HG02571 (cell line): ENCODE measurements at regions not wholly inside any gene's neighbourhood (a gene's known extent, or its start where the extent isn't known, plus 50 kb on each side); places are given as distances from the start of the nearest gene placed in this dataset.
"Not testable (repeated sequence)": the region's sequence is repeated elsewhere in the genome, so short reads cannot be mapped to it uniquely, and the experiment has no call there.

Experiments
- ATAC-seq: cut with Tn5 transposase; IDR thresholded peaks from one replicate; pipeline ENCODE4 v1.9.1; 2021; ENCODE audit warnings: mild to moderate bottlenecking, moderate library complexity; ENCODE audit not compliant: unreplicated experiment

DNA sequence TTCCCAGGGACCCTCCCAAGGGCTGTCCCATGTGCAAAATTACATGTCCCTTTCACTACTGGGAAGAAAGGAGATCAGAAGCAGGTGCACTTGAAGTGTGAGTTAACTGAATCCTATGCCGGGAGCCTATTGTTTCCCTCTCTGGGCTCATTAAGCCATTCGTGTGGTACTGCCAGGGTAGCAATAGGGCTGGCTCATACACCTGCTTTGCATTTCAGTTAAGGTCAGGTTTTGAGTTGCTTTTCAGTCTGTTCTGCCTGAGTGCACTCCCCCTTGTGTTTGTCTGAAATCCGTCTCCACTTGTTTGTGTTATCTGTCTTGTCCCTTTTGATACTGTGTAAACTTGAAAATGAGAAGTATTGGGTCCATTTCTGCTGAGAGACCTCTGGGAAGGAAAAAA, 1232.6 kb upstream of the NRXN1 start:
- no peak for ATAC-seq

DNA sequence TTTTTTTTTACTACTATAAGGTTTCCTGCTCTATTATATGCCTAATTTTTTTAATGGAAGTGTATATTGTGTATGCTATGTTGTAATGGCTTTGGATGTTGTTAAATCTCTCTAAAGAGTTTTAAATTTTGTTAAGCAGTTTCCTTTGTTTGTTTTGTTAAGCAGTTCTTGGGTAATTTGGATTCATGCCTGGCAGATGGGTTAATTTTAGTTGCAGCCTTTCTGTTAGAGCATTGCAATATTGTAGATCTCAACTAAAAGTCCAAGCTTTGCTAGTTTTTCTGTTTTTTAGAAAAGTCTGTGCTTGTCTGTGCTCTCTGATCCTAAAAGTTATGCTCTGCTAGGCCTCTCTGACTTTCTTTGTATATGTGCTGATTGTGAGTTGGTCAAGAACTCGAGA, 1229.0 kb upstream of the NRXN1 start:
- no peak for ATAC-seq

DNA sequence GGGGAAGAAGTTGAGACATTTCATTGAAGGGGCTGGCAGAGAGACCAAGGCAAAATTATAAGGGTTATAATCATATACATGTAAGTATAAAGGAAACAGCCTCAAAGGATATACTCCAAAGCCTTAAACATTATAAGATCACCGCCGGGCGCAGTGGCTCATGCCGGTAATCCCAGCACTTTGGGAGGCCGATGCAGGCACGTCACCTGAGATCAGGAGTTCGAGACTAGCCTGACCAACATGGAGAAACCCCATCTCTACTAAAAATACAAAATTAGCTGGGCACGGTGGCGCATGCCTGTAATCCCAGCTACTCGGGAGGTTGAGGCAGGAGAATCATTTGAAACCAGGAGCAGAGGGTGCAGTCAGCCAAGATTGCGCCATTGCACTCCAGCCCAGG, 1227.0 kb upstream of the NRXN1 start:
- not testable (repeated sequence) for ATAC-seq

DNA sequence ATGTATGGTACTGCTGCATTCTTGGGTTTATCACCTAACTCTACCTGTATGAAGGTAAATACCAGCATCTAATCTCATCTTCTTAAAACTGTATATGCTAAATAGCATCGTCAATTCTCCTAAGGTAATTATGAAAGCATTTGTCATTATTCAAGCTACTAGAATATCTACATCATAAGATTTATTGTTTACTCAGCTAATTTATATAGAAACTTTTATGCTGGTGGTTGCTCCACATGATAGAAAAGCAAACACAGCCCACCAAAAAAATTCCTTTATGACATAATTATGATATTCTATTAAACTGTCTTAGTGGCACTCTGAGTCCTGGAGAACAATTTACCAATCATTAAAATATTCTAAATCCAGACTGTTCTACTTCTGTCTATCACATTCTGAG, 1226.1 kb upstream of the NRXN1 start:
- ATAC-seq = no peak

DNA sequence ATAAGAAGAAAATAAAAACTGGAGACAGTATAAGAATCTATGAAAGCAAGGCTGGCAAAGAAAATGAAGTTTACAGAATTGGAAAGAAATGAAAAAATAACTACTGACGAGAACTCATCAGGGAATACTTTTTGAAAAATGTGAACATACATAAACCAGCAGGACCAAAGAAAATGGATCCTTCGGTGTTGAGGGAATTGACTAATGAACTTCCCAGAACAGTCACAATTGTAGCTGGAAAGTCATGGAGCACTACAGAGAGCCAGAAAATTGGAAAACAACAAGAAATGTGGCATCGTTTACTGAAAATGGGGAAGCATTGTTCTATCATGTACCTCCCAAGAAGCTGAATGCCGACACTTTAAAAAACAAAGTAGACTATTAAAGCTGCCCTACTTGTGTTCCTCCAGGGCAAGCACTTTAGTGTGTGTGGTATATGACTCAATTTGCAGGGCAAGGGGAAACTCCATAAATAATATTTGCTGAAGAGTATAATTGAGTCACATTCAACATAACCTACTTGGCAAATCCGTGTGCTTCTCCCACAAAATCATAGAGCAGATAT, 1221.6 kb upstream of the NRXN1 start:
- no peak for ATAC-seq

DNA sequence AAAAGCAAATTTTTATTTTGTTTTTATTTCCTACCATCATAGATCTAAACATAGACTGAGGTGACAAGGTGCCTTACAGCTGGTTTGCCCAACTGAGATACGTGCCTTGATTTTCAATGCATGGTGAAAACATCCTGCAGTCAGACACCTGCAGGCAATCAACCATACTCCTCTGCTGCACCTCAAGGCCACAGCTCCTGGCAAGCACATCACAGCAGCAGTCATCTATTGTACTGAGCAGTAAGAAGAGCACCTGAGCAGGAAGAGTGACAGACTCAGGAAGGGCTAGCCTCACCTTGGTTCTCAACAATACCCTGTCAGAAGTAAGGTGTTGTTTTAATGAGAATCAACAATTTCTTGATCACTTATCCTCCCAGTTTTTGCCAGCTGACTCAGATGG, 1206.8 kb upstream of the NRXN1 start:
- ATAC-seq = no peak

DNA sequence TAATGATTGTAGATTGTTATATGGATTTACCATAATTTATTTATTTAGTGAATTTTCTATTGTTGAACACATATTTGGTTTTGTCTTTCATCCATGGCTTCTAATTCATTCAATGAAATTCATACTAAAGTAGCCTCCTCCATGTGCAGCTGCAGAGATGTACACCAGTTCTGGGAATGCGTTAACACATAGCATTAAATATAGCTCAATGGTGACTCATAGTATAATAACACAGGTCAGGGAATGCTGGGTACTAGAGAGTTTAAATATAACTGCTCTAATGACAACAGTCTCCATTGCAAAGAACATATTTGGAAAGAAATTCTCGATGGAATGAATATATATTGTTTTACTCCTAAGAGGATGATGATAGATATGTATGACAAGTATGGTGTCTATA, 1190.2 kb upstream of the NRXN1 start:
- ATAC-seq = no peak

DNA sequence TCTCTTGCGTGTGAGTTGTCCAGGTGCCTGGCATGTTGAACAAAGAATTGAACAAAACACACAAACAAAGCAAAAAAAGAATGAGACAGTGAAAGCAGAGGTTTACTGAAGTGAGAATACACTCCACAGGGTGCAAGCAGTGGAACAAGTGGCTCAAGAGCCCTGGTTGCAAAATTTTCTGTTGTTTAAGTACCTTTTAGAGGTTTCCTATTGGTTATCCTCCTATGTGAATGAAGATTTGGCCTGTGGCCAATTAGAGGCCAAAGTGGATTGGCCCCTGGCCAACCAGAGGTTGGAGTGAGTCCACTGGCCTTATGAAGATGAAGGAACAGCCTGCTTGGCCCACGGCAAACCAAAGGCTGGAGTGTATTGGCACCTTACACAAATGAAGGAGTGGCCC, 1188.5 kb upstream of the NRXN1 start:
- no peak for ATAC-seq

DNA sequence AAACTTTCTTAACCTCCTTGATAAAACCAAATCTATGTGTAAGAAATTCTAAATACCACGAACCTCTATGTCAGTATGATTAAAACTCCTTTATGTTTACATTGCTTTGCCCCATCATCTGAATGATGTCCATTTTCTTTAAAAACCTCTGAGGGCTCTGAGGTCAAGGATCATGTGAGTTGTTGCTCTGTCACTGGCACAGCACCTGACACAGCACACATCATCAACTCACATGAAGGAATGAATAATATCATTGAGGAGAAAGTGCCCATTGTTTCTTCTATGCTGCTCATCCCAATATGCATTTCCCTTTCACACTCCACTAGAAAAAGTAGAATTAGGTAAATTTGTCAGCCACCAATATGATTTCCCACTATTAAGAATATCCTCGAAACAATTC, 1178.7 kb upstream of the NRXN1 start:
- ATAC-seq = no peak

DNA sequence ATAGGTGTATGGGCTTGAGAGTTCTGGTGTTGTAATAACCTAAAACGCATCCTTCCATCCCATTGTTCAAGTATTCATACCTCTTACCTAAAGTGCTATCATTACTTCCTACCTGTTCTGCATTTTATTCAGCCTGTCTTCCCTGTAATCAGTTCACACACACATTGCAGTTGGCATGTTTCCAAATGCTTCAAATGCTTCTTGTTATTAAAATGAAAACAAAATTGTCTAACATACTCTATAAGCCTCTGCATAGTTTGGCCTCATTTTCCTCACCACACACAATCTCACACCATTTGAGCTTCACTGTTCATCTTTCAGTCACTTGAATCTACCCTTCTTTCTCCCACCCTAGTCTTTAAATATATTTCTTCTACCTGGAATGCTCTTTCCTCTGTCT, 1178.2 kb upstream of the NRXN1 start:
- no peak for ATAC-seq

DNA sequence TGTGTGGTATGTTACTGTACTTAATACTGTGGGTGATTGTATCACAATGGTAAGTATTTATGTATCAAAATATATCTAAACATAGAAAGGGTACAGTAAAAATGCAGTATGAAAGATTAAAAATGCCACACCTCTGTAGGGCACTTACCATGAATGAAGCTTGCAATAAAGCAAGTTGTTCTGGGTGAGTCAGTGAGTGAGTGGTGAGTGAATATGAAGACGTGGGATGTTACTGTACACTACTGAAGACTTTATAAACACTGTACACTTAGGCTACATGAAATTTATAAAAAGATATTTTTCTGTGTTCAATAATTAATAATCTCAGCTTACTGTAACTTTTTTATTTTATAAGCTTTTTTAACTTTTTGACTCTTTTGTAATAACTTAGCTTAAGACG, 1162.4 kb upstream of the NRXN1 start:
- no peak for ATAC-seq

DNA sequence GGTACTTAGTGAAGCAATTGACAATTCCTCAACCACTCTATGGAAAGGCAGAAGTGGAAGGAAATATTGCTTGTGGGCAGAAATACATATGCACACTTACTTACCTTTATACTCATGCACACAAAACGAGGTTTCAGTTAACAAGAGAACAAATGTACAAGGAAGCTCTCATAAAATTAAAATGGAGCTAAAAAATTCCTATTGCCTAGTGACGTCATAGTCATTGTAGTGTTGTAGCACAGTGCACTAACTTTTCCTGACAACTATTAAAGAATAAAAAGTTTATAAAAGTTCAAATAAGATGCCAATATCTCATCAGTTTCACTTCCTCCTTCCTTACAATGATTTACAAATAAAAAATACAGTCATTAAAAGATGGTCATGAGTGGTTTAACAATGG, 1161.9 kb upstream of the NRXN1 start:
- no peak for ATAC-seq

DNA sequence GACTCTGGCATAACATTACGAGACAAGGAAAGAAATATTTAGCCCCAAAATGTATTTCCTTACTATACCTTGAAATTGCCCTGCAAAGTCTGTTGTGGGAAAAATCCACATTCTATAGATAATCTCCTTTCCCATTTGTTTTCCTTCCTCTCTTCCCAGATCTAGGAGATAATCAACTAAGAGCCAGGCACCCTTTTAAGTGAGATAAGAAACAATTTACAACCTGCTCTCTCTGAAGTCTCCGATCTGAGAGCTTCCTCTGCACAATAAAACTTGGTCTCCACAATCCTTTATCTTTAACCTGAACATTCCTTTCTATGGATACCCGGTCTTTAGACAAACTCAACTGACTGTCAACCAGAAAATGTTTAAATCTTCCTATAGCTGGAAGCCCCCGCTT, 1160.7 kb upstream of the NRXN1 start:
- ATAC-seq = no peak

DNA sequence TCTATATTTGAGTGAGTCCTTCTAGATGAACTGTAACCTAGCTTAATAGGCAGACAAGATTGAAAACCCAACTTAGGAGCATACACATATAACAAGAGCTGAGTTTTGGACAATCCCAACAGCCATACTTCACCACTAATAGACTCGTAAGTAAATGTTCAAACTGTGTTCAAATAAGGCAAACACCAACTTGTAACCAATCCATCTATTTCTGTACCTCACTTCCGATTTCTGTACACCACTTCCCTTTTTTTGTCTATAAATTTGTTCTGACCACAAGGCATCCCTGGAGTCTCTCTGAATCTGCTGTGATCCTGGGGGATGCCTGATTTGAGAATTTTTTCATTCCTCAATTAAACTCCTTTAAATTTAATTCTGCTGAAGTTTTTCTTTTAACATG, 1149.1 kb upstream of the NRXN1 start:
- ATAC-seq = no peak

DNA sequence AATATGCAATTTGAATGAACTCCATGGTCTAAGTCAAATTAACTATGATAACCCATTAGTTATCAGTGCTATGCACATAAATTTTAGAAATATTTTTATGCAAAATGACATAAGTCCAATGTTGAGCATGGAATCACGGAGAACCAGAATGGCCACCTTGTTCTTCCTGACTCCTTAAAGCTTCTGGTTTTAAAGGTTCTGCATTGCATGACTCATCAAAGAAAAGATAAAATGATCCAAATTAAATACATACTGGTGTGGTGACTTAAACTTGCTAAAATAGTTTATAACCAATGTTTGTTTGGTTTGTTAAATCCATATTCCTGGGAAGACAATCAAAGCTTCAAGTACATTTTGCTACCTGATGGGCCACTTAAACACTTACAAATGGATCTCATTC, 1146.9 kb upstream of the NRXN1 start:
- ATAC-seq = no peak

DNA sequence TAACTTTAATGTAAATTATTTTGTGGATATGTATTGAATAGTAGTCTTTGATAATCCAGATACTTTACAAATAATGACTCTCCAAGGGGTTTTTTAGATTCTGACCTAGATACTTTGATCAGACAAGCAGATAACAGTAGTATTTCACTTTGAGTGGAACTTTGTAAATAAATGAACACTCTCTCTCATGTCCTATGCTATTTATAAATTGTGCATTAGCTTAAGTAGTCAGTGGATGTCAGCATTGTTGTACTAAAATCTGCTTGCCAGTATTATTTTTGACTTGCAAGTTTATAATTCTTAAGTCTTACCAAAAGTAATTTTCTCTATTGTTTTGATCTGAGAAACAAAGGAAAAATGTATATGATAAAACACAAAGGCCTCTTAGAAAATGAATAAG, 1113.1 kb upstream of the NRXN1 start:
- no peak for ATAC-seq

DNA sequence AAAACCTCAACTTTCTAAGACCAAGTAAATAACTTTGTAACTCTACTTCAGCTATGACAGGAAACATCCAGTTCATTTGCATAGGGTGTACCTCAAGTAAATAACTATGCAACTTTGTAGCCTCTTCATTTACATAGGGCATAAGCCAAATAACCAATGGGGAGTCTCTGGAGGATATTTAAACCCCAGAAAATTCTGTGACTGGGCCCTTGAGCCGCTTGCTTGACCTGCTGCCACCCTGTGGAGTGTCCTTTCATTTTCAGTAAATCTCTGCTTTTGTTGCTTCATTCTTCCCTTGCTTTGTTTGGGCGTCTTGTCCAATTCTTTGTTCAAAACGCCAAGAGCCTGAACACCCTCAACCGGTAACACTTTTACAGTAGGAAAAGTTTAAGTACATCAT, 1112.7 kb upstream of the NRXN1 start:
- ATAC-seq = no peak

DNA sequence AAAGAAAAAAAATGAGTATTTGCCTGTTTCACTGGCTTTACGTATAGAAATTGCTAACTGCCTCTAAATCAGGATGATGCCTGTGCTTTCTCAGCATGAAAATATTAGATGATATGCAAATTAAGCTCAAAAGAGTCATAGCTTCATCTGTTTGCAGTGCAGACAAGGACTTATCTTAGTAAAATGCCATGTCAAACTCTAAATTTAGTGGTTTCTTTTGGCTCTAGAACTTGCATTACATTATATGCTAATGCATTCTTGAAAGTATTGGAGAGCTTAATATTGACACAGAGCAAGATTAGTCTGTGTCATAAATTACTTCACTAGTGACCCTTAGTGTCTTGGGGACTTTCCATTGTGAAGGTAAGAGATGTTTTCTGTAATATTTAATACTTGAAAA, 1109.1 kb upstream of the NRXN1 start:
- no peak for ATAC-seq

DNA sequence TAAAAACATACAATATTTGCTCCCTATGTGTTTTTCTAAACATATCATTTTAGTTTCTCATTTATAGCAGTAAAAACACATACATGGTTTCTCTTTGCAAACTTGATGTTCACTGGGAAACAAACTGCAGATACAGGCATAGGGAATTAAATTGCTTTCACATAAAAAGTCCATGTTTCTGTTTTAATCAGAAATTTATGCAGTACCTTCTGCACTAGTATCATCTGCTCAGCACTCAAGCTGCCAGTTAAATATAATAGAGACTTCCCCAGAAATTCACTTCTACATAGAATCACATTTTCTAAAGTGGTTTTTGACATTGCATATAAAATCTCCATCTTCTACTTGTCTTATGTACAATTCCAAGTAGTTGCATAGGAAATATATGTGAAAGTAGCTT, 1107.3 kb upstream of the NRXN1 start:
- ATAC-seq = no peak

DNA sequence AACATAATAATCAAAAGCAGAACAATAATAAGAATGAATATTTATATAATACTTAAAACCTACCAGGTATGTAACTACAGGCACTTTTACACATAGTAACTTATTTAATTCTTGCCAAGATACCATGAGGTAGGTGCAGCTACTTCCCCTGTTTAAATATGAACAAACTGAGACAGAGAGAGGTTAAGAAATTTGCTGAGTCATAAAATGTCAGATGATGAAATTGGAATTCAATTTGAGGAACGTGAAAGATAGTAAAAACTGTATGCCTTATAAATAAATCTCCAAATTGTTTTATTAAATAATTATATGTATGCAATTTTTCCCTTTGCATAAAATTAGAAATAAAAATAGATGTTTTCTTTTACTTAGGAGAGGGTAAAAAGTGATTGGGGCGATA, 1103.3 kb upstream of the NRXN1 start:
- ATAC-seq = no peak

DNA sequence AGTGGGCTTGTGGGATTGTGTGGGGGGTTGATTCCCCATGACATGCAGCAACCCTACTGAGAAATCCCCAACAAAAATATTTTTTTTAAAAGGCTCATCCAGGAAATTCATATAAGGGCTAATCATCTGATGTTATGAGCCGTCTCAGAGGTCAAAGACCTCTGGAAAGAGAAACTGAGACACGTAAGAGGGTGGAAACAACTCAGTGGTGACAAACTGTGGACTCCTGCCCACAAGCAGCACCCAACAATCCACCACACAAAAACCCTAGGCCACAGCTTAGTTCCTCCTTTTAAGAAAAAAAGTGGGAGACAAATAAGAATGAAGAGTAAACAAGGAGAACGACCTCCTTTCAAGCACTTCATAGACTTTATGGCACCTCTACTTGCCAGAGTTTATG, 1096.1 kb upstream of the NRXN1 start:
- ATAC-seq = no peak

DNA sequence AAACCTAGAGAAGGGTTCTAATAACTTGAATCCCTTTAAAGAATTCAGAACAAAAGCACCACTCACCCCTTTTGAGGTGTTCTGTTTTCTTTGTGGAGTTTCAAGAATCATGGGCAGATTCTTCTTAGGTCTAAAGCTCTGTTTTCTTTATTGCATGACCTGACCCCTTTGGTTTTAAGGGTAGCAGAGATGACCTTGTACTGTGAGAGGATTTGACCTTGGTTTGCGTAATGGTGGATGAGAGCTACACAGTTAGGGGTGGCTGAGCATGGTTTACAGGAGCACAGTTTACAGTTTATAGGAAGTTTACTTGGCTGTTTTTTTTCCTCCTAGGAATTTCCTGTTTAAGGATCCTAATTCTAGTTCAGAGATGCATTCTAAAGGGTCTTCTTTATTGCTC, 1095.6 kb upstream of the NRXN1 start:
- ATAC-seq = no peak

DNA sequence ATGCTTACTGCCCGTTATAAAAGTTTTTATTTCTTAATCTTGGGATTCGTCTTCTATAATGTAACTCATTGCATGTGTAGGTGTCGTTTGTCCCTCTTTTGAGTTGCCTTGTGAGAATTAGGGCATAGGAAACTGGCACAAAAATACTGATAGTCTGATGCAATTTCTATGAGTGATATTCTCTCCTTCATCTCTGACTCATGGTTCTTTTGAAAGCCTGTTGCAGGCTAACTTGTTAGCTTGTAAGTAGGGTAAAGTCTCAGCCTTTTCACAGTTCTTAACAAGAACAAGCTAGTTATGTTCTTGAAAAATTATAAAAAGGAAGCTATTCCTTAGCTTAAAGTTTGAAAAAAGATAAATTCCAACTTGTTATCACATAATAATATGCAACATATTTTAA, 1085.4 kb upstream of the NRXN1 start:
- ATAC-seq = no peak

DNA sequence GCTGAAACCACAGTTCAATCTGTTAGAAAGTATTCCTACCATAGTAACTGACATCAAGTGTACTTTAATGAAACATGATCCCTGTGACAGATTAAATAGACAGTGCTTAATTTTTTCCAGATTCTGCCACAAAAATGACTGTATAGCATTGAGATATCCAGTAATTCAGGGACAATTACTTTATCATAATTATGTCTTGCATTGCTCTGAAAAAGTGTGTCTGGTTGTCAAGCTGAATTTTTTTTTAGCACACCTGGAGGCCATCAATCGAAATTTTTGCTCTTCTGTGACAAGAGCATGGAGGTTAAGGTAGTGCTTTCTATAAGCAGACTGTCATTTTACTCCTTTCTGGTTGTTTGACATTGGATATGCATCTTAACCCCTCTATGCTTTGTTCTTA, 1083.8 kb upstream of the NRXN1 start:
- ATAC-seq = no peak
